ENCODE measurements at regions not wholly inside any gene's neighbourhood (a gene's known extent, or its start where the extent isn't known, plus 50 kb on each side); places are given as distances from the start of the nearest gene placed in this dataset.
"Not testable (repeated sequence)": the region's sequence is repeated elsewhere in the genome, so short reads cannot be mapped to it uniquely, and the experiment has no call there.

DNA sequence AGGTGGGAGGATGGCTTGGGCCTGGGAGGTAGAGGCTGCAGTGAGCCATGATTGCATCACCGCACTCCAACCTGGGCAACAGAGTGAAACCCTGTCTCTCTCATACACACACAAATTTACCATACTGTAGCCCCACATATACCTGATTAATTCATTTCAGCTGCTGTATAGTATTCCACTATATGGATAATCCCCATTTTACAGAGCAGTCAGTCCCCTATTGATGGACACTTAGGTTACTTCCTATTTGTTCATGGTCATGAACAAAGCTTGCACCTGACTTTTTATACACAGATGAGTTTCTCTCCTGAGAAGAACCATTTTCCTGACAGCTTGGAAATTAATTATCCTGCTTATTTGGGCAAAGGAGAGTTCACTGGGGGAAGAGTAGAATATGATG lies 59.2 kb downstream of the EMX2 start:
- DNase-seq (ENCODE audit: low spot score) = no peak

GRCh38 chr10:117603081-117603480 lies 60.5 kb downstream of the EMX2 start:
- no peak for DNase-seq (ENCODE audit: low spot score)

GRCh38 chr10:117603726-117604125 lies 61.2 kb downstream of the EMX2 start:
- DNase-seq (ENCODE audit: low spot score) = no peak

- no peak for DNase-seq (ENCODE audit: low spot score)
Measured at GRCh38 chr10:117609095-117609795, 66.7 kb downstream of the EMX2 start.

DNA sequence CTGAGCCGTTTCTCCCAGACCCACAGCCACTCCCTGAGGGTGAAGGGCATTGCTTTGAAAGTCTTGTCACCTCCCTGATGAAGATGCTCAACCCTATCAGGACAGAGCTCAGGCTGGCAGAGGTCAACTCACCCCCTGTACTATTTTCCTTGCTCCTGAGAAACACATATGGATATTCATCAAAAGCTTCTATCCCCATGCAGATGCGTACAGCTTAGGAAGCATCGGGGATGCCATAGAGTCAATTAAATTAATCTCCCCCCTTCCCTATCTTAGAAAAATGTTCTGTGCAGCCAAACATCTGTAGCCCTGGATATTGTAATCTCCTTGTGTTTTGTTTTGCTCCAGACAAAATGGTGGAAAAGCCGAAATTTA lies 67.2 kb downstream of the EMX2 start:
- no peak for DNase-seq (ENCODE audit: low spot score)

- no peak for DNase-seq (ENCODE audit: low spot score)
Measured at GRCh38 chr10:117610321-117610720, 67.8 kb downstream of the EMX2 start.

DNA sequence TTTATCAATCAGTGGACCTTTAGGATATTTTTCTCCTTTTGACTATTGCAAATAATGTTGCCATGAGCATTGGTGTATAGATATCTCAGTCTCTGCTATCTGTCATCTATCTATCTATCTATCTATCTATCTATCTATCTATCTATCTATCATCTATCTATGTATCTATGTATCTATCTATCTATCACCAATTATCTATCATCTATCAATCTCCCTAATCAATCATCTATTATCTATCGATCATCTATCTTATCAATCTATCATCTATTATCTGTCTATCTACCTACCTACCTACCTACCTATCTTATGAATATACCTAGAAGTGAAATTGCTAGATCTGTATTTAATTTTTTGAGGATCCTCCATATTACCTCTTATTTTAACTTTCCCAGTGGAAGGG lies 69.6 kb downstream of the EMX2 start:
- DNase-seq (ENCODE audit: low spot score) = no peak

DNA sequence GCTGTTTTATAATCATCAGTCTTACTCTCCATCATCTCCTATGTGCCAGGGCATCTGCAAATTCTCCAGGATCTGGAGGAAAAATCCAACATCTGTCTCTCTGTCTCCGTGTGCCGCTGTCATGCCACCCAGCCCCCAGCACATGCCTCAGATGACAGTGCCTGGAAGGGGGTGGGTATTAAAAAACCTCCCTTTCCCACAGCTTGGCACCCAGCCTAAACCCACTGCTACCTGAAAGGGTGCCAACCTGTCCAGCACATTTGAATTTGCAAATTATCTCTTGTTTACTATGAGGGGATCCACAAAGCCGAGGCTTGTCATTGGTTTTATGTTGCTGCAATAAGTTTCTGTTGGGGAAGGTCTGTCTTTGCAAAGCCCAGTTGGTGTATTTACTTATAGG lies 73.1 kb downstream of the EMX2 start:
- DNase-seq (ENCODE audit: low spot score) = no peak

GRCh38 chr10:117616179-117616578 lies 73.6 kb downstream of the EMX2 start:
- DNase-seq (ENCODE audit: low spot score) = no peak

GRCh38 chr10:117617086-117617485 lies 74.5 kb downstream of the EMX2 start:
- DNase-seq (ENCODE audit: low spot score) = no peak

GRCh38 chr10:117617659-117618058 lies 75.1 kb downstream of the EMX2 start:
- no peak for DNase-seq (ENCODE audit: low spot score)

- DNase-seq (ENCODE audit: low spot score) = no peak
Measured at GRCh38 chr10:117619223-117619622, 76.7 kb downstream of the EMX2 start.

DNA sequence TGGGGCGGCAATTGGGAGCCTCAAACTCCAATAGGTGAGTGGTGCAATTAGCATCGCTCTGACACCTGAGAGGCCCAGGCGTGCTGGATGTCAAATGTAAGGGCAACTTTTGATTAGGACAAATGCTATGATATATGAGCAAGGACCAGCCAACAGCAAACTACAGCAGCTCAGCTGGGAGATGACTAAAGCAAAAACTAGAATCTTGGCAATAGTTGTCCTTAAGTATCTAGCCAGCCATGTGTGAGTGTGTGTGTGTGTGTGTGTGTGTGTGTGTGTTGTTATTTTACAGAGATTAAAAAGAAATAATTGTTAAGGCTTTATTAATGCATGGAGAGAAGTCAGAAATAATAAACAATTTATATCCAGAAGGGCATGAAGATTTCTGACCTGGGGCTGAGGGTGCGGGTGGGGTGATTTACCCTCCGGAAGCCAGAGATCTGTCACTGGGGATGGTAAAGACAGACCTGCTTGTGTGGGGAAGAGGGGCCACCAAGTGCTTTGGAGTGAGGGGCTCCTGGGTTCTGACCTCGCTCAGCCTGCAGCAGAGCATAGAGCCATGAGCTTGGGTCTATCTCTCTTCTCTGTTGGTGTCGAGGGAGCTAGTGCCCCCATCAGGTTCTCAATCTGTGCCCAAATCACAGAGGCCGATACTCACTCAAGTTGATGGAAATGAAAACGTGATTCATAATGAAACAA lies 77.3 kb downstream of the EMX2 start:
- no peak for DNase-seq (ENCODE audit: low spot score)

- DNase-seq (ENCODE audit: low spot score) = no peak
Measured at GRCh38 chr10:117621196-117621595, 78.7 kb downstream of the EMX2 start.

DNA sequence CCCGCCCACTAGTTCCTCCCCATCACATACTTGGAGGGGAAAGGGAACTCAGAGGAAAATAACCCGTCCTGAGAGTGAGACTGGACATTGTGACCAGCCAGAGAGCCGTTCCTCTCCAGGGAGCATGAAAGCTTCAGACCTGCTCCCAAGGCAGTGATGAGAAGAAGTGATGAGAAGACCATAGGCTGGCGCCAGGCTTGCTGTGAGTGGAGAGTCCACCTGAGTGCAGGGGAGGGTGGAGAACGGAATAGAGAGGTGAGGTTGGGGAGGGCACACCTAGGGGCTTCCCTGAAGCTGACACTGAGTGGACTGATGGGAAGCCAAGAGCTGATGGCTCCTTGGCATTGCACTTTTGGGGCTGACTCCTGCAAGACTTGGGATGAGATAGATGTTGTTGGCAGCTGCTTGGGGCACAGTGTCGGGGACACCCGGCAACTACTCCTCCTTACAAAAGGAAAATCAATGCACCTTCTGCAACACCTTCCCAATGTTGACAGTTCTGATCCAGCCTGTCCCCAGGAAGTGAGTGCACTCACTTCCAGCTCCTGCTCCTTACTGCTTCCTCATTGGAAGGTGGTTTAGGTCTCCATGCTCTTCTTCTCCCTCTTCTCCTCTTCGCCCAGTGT lies 79.4 kb downstream of the EMX2 start:
- DNase-seq (ENCODE audit: low spot score) = no peak

- DNase-seq (ENCODE audit: low spot score) = no peak
Measured at GRCh38 chr10:117622471-117623184, 80.1 kb downstream of the EMX2 start.

GRCh38 chr10:117626228-117626627 lies 83.7 kb downstream of the EMX2 start:
- no peak for DNase-seq (ENCODE audit: low spot score)

GRCh38 chr10:117627561-117627960 lies 85.0 kb downstream of the EMX2 start:
- no peak for DNase-seq (ENCODE audit: low spot score)

DNA sequence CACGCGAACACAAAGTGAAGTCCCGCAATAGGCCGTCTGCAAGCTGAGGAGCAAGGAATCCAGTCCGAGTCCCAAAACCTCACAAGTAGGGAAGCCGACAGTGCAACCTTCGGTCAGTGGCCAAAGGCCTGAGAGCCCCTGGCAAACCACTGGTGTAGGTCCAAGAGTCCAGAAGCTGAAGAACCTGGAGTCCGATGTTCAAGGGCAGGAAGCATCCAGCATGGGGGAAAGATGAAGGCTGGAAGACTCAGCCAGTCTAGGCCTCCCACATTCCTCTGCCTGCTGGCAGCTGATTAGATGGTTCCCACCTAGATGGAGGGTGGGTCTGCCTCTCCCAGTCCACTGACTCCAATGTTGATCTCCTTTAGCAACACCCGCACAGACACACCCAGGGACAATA lies 87.2 kb downstream of the EMX2 start:
- not testable (repeated sequence) for DNase-seq (ENCODE audit: low spot score)

DNA sequence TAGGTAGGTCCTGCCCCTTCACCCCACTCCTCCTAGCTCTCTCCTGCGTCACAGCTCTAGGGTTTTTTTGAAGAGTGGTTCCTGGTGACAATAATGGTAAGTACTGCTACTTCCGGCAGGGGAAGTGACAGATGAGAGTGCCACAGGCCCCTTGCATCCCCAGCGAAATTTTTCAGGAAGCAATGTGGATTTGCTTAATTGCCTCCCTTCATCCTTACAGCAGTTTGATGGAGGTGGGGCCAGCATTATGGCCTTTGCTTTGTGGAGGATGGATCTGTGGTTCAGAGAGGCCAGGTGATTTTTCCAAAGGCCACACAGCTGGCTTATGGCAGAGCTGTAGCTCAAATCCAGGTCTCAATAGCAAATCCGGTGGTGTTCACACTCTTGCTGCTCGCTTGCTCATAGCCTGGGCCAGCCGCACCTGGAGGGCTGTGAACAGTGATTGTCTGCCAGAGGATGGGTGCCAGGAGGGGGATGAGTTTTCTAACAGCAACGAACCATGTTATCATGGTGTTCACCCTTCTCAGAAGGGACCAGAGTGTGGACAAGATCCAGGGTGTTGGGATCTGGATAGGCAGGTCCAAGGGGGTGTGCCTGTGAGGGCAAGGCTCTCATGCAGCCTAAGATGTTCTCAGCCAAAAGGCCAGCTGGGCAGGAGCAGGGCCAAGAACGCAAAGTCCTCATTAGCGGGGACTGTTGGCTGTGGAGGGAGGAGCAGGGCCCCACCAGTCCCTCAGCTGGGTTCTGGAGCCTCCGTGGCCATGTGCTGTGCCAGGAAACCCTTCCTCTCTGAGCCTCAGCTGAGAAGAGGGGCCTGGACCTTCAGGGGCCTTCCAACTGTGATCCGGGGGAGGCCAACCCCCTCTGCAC lies 89.0 kb downstream of the EMX2 start:
- no peak for DNase-seq (ENCODE audit: low spot score)

DNA sequence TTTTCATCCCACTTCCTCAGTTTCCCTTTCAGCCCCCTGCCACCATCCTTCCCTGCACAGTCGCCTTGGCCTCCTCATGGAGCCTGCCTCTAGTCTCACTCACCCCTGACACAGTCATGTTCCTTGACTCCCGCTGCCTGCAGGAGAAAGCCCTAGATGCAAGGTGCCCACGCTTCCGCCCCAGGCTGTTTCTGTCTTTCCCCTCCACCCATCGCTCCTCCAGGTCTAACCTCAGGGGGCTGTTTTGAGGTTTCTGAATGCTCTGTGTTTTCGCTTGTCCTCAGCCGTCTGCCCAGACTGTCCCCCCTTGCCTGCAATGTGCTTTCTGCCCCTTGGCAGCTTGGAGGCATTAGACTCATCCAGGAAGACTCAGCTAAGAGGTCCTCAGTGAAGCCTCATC lies 89.9 kb downstream of the EMX2 start:
- DNase-seq (ENCODE audit: low spot score) = no peak

DNA sequence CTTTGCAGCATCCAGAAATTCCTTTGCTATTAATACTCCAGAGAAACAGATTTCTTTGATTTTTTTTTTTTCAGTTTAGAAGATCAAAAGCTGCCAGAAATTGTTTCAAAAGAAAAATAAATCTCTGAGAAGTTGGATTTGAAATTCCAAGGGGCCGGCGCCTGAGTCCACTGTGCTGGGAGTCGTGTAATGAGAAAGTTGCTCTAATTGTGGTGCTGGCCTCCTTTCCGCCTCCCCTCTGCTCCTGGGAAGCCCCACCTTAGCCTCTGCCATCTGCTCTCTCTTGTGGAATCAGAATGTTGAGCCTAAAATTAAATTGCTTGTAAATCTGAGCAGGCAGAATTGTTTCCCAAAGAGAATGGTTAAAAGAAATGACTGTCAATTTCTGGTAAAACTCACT lies 93.3 kb downstream of the EMX2 start:
- no peak for DNase-seq (ENCODE audit: low spot score)
